Effector memory CD8-positive, alpha-beta T cell (primary cell): ENCODE measurements at regions not wholly inside any gene's neighbourhood (a gene's known extent, or its start where the extent isn't known, plus 50 kb on each side); places are given as distances from the start of the nearest gene placed in this dataset.

ENCODE experiments used
- ATAC-seq: fragments of 150-1000 bp; cut with Tn5 transposase; replicated peaks from 2 replicates; pipeline ENCODE4 v1.10.0; 2021; ENCODE audit warnings: mild to moderate bottlenecking, moderate library complexity
- DNase-seq, 3 experiments: peaks; one replicate each; pipeline ENCODE4 v3.0.0; 2021
- H3K27ac Mint-ChIP-seq, 2 donors: one replicate each; pipeline ENCODE4 v1.8.0; 2022; ENCODE audit warnings: mild to moderate bottlenecking in 2 of 2, mixed read lengths in 2 of 2, moderate library complexity in 2 of 2
- H3K27me3 Mint-ChIP-seq, 2 donors: one replicate each; pipeline ENCODE4 v1.8.0; 2022; ENCODE audit warnings: mixed read lengths in 2 of 2
- H3K36me3 Mint-ChIP-seq: one replicate; pipeline ENCODE4 v1.8.0; 2022; ENCODE audit warnings: mild to moderate bottlenecking, moderate library complexity, mixed read lengths; ENCODE audit not compliant: insufficient read depth
- H3K4me1 Mint-ChIP-seq, 2 donors: one replicate each; pipeline ENCODE4 v1.8.0; 2022; ENCODE audit warnings: low read depth in 2 of 2, mixed read lengths in 2 of 2
- H3K4me3 Mint-ChIP-seq, 2 donors: one replicate each; pipeline ENCODE4 v1.8.0; 2022; ENCODE audit warnings: mild to moderate bottlenecking in 2 of 2, mixed read lengths in 2 of 2, moderate library complexity in 2 of 2
- H3K9me3 Mint-ChIP-seq, 2 donors: one replicate each; pipeline ENCODE4 v1.8.0; 2022; ENCODE audit warnings: mixed read lengths in 2 of 2

- Mint-ChIP-seq H3K4me1 (no peaks in the 10 kb centered on the region), H3K4me3 (no peak overlapping the region), H3K27me3 (peaks cover 0 to 10% of the 10 kb centered on the region in 2 donors), H3K36me3 (no peaks in the 10 kb centered on the region), H3K9me3 (no peaks in the 10 kb centered on the region), H3K27ac (no peak overlapping the region)
- ATAC-seq (no peak), DNase-seq (no peak)
Observed at GRCh38 chr15:58279654-58280053, 141.5 kb downstream of the AQP9 start.

GRCh38 chr15:58282060-58282708 lies 144.0 kb downstream of the AQP9 start:
- H3K27ac Mint-ChIP-seq = no peak overlapping the region
- H3K4me1 Mint-ChIP-seq = no peaks in the 10 kb centered on the region
- peaks cover 0 to 10% of the 10 kb centered on the region in 2 donors for H3K27me3 Mint-ChIP-seq
- no peaks in the 10 kb centered on the region for H3K9me3 Mint-ChIP-seq
- DNase-seq (no peak), ATAC-seq (no peak)
- no peak overlapping the region for H3K4me3 Mint-ChIP-seq
- peaks cover 3% of the 10 kb centered on the region for H3K36me3 Mint-ChIP-seq

GRCh38 chr15:58283302-58283701 lies 145.1 kb downstream of the AQP9 start:
- DNase-seq (no peak), ATAC-seq (no peak)
- Mint-ChIP-seq H3K27me3 (peaks cover 0 to 7% of the 10 kb centered on the region in 2 donors), H3K4me1 (no peaks in the 10 kb centered on the region), H3K36me3 (peaks cover 3% of the 10 kb centered on the region), H3K27ac (no peak overlapping the region), H3K9me3 (no peaks in the 10 kb centered on the region), H3K4me3 (no peak overlapping the region)

GRCh38 chr15:58284293-58284692 lies 146.1 kb downstream of the AQP9 start:
- ATAC-seq = no peak
- Mint-ChIP-seq H3K27ac (no peak overlapping the region), H3K4me1 (no peaks in the 10 kb centered on the region), H3K36me3 (peaks cover 3% of the 10 kb centered on the region), H3K27me3 (no peaks in the 10 kb centered on the region), H3K4me3 (no peak overlapping the region), H3K9me3 (no peaks in the 10 kb centered on the region)
- DNase-seq = no peak

GRCh38 chr15:58285212-58285920 lies 146.4 kb upstream of the LIPC start:
- H3K4me1 Mint-ChIP-seq = no peaks in the 10 kb centered on the region
- no peaks in the 10 kb centered on the region for H3K27me3 Mint-ChIP-seq
- H3K36me3 Mint-ChIP-seq = peaks cover 3% of the 10 kb centered on the region
- no peak overlapping the region for H3K27ac Mint-ChIP-seq
- no peak overlapping the region for H3K4me3 Mint-ChIP-seq
- no peaks in the 10 kb centered on the region for H3K9me3 Mint-ChIP-seq
- ATAC-seq (no peak), DNase-seq (no peak)

- peaks cover 3% of the 10 kb centered on the region for H3K36me3 Mint-ChIP-seq
- DNase-seq = no peak
- H3K9me3 Mint-ChIP-seq = no peaks in the 10 kb centered on the region
- no peak overlapping the region for H3K4me3 Mint-ChIP-seq
- peaks cover 0 to 4% of the 10 kb centered on the region in 2 donors for H3K4me1 Mint-ChIP-seq
- H3K27ac Mint-ChIP-seq = no peak overlapping the region
- no peaks in the 10 kb centered on the region for H3K27me3 Mint-ChIP-seq
- ATAC-seq = no peak
Observed at GRCh38 chr15:58285921-58286278, 145.9 kb upstream of the LIPC start.

GRCh38 chr15:58286523-58286922 lies 145.3 kb upstream of the LIPC start:
- H3K9me3 Mint-ChIP-seq = no peaks in the 10 kb centered on the region
- peaks cover 0 to 5% of the 10 kb centered on the region in 2 donors for H3K4me1 Mint-ChIP-seq
- ATAC-seq (no peak), DNase-seq (no peak)
- peaks cover 3% of the 10 kb centered on the region for H3K36me3 Mint-ChIP-seq
- H3K27ac Mint-ChIP-seq = no peak overlapping the region
- no peaks in the 10 kb centered on the region for H3K27me3 Mint-ChIP-seq
- H3K4me3 Mint-ChIP-seq = no peak overlapping the region

- H3K36me3 Mint-ChIP-seq = peaks cover 3% of the 10 kb centered on the region
- DNase-seq (no peak), ATAC-seq (no peak)
- peaks cover 0 to 2% of the 10 kb centered on the region in 2 donors for H3K9me3 Mint-ChIP-seq
- H3K27ac Mint-ChIP-seq = no peak overlapping the region
- peaks cover 0 to 5% of the 10 kb centered on the region in 2 donors for H3K4me1 Mint-ChIP-seq
- H3K4me3 Mint-ChIP-seq = no peak overlapping the region
- no peaks in the 10 kb centered on the region for H3K27me3 Mint-ChIP-seq
Observed at GRCh38 chr15:58287891-58288290, 143.9 kb upstream of the LIPC start.

- peaks cover 0 to 2% of the 10 kb centered on the region in 2 donors for H3K9me3 Mint-ChIP-seq
- peaks cover 3% of the 10 kb centered on the region for H3K36me3 Mint-ChIP-seq
Observed at GRCh38 chr15:58288592-58288991, 143.2 kb upstream of the LIPC start.

GRCh38 chr15:58291848-58292247 lies 139.9 kb upstream of the LIPC start:
- Mint-ChIP-seq H3K27ac (peak overlapping the region in 1 of 2 donors; percentile 20), H3K27me3 (no peaks in the 10 kb centered on the region), H3K4me3 (no peak overlapping the region), H3K4me1 (peaks cover 3 to 11% of the 10 kb centered on the region in 2 donors), H3K36me3 (no peaks in the 10 kb centered on the region), H3K9me3 (peaks cover 0 to 2% of the 10 kb centered on the region in 2 donors)
- DNase-seq (no peak), ATAC-seq (no peak)

More at GRCh38 chr15:58288592-58288991, 143.2 kb upstream of the LIPC start:
- DNase-seq (no peak), ATAC-seq (no peak)
- H3K27ac Mint-ChIP-seq = no peak overlapping the region
- peaks cover 0 to 5% of the 10 kb centered on the region in 2 donors for H3K4me1 Mint-ChIP-seq
- H3K27me3 Mint-ChIP-seq = no peaks in the 10 kb centered on the region
- H3K4me3 Mint-ChIP-seq = no peak overlapping the region

- H3K27me3 Mint-ChIP-seq = no peaks in the 10 kb centered on the region
- H3K4me1 Mint-ChIP-seq = peaks cover 3 to 11% of the 10 kb centered on the region in 2 donors
- ATAC-seq (no peak), DNase-seq (no peak)
- H3K36me3 Mint-ChIP-seq = no peaks in the 10 kb centered on the region
- H3K9me3 Mint-ChIP-seq = peaks cover 0 to 2% of the 10 kb centered on the region in 2 donors
- H3K4me3 Mint-ChIP-seq = no peak overlapping the region
- peak overlapping the region in 1 of 2 donors; percentile 20 for H3K27ac Mint-ChIP-seq
Observed at GRCh38 chr15:58292751-58293175, 139.0 kb upstream of the LIPC start.

- Mint-ChIP-seq H3K27me3 (peaks cover 6 to 9% of the 10 kb centered on the region in 2 donors), H3K27ac (no peak overlapping the region), H3K9me3 (peaks cover 0 to 2% of the 10 kb centered on the region in 2 donors), H3K4me1 (peaks cover 3 to 11% of the 10 kb centered on the region in 2 donors), H3K36me3 (no peaks in the 10 kb centered on the region), H3K4me3 (no peak overlapping the region)
- ATAC-seq (no peak), DNase-seq (no peak)
Observed at GRCh38 chr15:58293622-58294550, 137.9 kb upstream of the LIPC start.

GRCh38 chr15:58294681-58295254 lies 137.0 kb upstream of the LIPC start:
- ATAC-seq = no peak
- H3K4me3 Mint-ChIP-seq = no peak overlapping the region
- peaks cover 0 to 2% of the 10 kb centered on the region in 2 donors for H3K9me3 Mint-ChIP-seq
- peaks cover 3 to 11% of the 10 kb centered on the region in 2 donors for H3K4me1 Mint-ChIP-seq
- DNase-seq = no peak
- H3K27me3 Mint-ChIP-seq = peaks cover 8 to 18% of the 10 kb centered on the region in 2 donors
- H3K27ac Mint-ChIP-seq = no peak overlapping the region
- H3K36me3 Mint-ChIP-seq = no peaks in the 10 kb centered on the region
